Islet of Langerhans (tissue), 1 donor: ENCODE measurements at regions not wholly inside any gene's neighbourhood (a gene's known extent, or its start where the extent isn't known, plus 50 kb on each side); places are given as distances from the start of the nearest gene placed in this dataset.

Source experiments
- FAIRE-seq: peaks from one replicate; lab custom pipeline; 2011; peaks lifted over from hg19 to GRCh38; lab: Jason Lieb, UNC

- FAIRE-seq, result no peak
These were observed 1238.7 kb downstream of the BRD1 start for GRCh38 chr22:48588878-48589450.

- no peak for FAIRE-seq
These were observed 1239.4 kb downstream of the BRD1 start for GRCh38 chr22:48588151-48588877.

- FAIRE-seq, result no peak
These were observed 1240.3 kb downstream of the BRD1 start for GRCh38 chr22:48587236-48587865.

- no peak for FAIRE-seq
These were observed 1240.9 kb downstream of the BRD1 start for GRCh38 chr22:48586799-48587185.

- FAIRE-seq, result no peak
These were observed 1241.5 kb downstream of the BRD1 start for GRCh38 chr22:48585916-48586798.

- FAIRE-seq, result no peak
These were observed 1243.5 kb downstream of the BRD1 start for GRCh38 chr22:48584170-48584569.

GRCh38 chr22:48581796-48582469 is 1245.7 kb downstream of the BRD1 start:
- FAIRE-seq, result no peak

GRCh38 chr22:48581205-48581766 is 1246.4 kb downstream of the BRD1 start:
- no peak for FAIRE-seq

GRCh38 chr22:48580481-48580970 is 1247.1 kb downstream of the BRD1 start:
- no peak for FAIRE-seq

GRCh38 chr22:48579928-48580309 is 1247.8 kb downstream of the BRD1 start:
- no peak for FAIRE-seq

GRCh38 chr22:48579043-48579927 is 1248.4 kb downstream of the BRD1 start:
- FAIRE-seq, result no peak

GRCh38 chr22:48578138-48579042 is 1249.3 kb downstream of the BRD1 start:
- FAIRE-seq, result no peak

- no peak for FAIRE-seq
These were observed 1250.0 kb downstream of the BRD1 start for GRCh38 chr22:48577691-48578090.

GRCh38 chr22:48577014-48577690 is 1250.5 kb downstream of the BRD1 start:
- no peak for FAIRE-seq

GRCh38 chr22:48576333-48577013 is 1251.2 kb downstream of the BRD1 start:
- FAIRE-seq, result no peak

GRCh38 chr22:48575618-48576332 is 1251.9 kb downstream of the BRD1 start:
- FAIRE-seq, result no peak

- no peak for FAIRE-seq
These were observed 1252.7 kb downstream of the BRD1 start for GRCh38 chr22:48574776-48575617.
